ENCODE measurements at regions not wholly inside any gene's neighbourhood (a gene's known extent, or its start where the extent isn't known, plus 50 kb on each side); places are given as distances from the start of the nearest gene placed in this dataset.

GRCh38 chr21:22898051-22898665 lies 1899.9 kb downstream of the NCAM2 start:
- Histone ChIP-seq H3K36me3 (peaks cover 17% of the 10 kb centered on the region; the same call in 1 of the 2 replicates), H3K4me1 (peaks cover 6% of the 10 kb centered on the region; the same call in 1 of the 2 replicates), H3K4me3 (no peak overlapping the region), H3K27me3 (no peaks in the 10 kb centered on the region), H3K27ac (no peak overlapping the region), H4K20me1 (no peaks in the 10 kb centered on the region), H3K9me3 (peaks cover 17% of the 10 kb centered on the region), H3K9ac (no peak overlapping the region), H3K4me2 (no peak overlapping the region)
- no peak for TF ChIP-seq Cebpa-rat (IDR thresholded peaks at IDR 0.05)

GRCh38 chr21:22900490-22900889 lies 1902.3 kb downstream of the NCAM2 start:
- no peak for TF ChIP-seq Cebpa-rat (IDR thresholded peaks at IDR 0.05)
- Histone ChIP-seq H3K27ac (no peak overlapping the region), H3K4me2 (no peak overlapping the region)

GRCh38 chr21:22903851-22904250 lies 1905.6 kb downstream of the NCAM2 start:
- Histone ChIP-seq H4K20me1 (no peaks in the 10 kb centered on the region), H3K27me3 (no peaks in the 10 kb centered on the region), H3K9me3 (0 out of 2 replicates have a peak, but pooled peaks cover 7% of the 10 kb centered on the region), H3K4me1 (no peaks in the 10 kb centered on the region), H3K36me3 (peaks cover 2% of the 10 kb centered on the region; the same call in 1 of the 2 replicates), H3K9ac (no peak overlapping the region), H3K4me3 (no peak overlapping the region), H3K27ac (no peak overlapping the region), H3K4me2 (no peak overlapping the region)
- TF ChIP-seq Cebpa-rat (IDR thresholded peaks at IDR 0.05) = no peak

More at GRCh38 chr21:22900490-22900889, 1902.3 kb downstream of the NCAM2 start:
- Histone ChIP-seq H4K20me1 (no peaks in the 10 kb centered on the region), H3K4me1 (no peaks in the 10 kb centered on the region), H3K27me3 (no peaks in the 10 kb centered on the region), H3K9ac (no peak overlapping the region), H3K9me3 (peaks cover 17% of the 10 kb centered on the region), H3K36me3 (peaks cover 17% of the 10 kb centered on the region; the same call in 1 of the 2 replicates), H3K4me3 (no peak overlapping the region)

GRCh38 chr21:22904385-22904784 lies 1906.2 kb downstream of the NCAM2 start:
- no peak for TF ChIP-seq Cebpa-rat (IDR thresholded peaks at IDR 0.05)
- H3K36me3 ChIP-seq = no peaks in the 10 kb centered on the region

GRCh38 chr21:22925032-22925431 lies 1926.8 kb downstream of the NCAM2 start:
- no peaks in the 10 kb centered on the region for H3K4me1 ChIP-seq
- no peak for TF ChIP-seq Cebpa-rat (IDR thresholded peaks at IDR 0.05)
- no peaks in the 10 kb centered on the region for H3K27me3 ChIP-seq

More at GRCh38 chr21:22904385-22904784, 1906.2 kb downstream of the NCAM2 start:
- Histone ChIP-seq H3K4me3 (no peak overlapping the region), H3K9me3 (0 out of 2 replicates have a peak, but pooled peaks cover 7% of the 10 kb centered on the region), H4K20me1 (no peaks in the 10 kb centered on the region), H3K27ac (no peak overlapping the region), H3K27me3 (no peaks in the 10 kb centered on the region), H3K4me1 (no peaks in the 10 kb centered on the region), H3K4me2 (no peak overlapping the region), H3K9ac (no peak overlapping the region)

GRCh38 chr21:22927469-22927868 lies 1929.3 kb downstream of the NCAM2 start:
- H4K20me1 ChIP-seq = no peaks in the 10 kb centered on the region
- no peak overlapping the region for H3K4me2 ChIP-seq
- H3K4me1 ChIP-seq = no peaks in the 10 kb centered on the region
- H3K9ac ChIP-seq = no peak overlapping the region
- peaks cover 17% of the 10 kb centered on the region for H3K36me3 ChIP-seq
- no peak overlapping the region for H3K4me3 ChIP-seq
- TF ChIP-seq Cebpa-rat (IDR thresholded peaks at IDR 0.05) = no peak
- H3K27me3 ChIP-seq = no peaks in the 10 kb centered on the region
- peaks cover 37% of the 10 kb centered on the region for H3K9me3 ChIP-seq
- no peak overlapping the region for H3K27ac ChIP-seq

More at GRCh38 chr21:22925032-22925431, 1926.8 kb downstream of the NCAM2 start:
- H3K4me3 ChIP-seq = no peak overlapping the region
- peaks cover 14% of the 10 kb centered on the region for H3K36me3 ChIP-seq
- no peak overlapping the region for H3K27ac ChIP-seq
- H4K20me1 ChIP-seq = no peaks in the 10 kb centered on the region
- no peak overlapping the region for H3K4me2 ChIP-seq
- H3K9ac ChIP-seq = no peak overlapping the region
- peaks cover 34% of the 10 kb centered on the region for H3K9me3 ChIP-seq

- TF ChIP-seq Cebpa-rat (IDR thresholded peaks at IDR 0.05) = no peak
- no peaks in the 10 kb centered on the region for H3K27me3 ChIP-seq
- no peak overlapping the region for H3K9ac ChIP-seq
- peaks cover 40% of the 10 kb centered on the region for H3K9me3 ChIP-seq
- H3K36me3 ChIP-seq = peaks cover 29% of the 10 kb centered on the region
- H3K4me1 ChIP-seq = peaks cover 2% of the 10 kb centered on the region
- H3K4me3 ChIP-seq = no peak overlapping the region
- no peaks in the 10 kb centered on the region for H4K20me1 ChIP-seq
- H3K4me2 ChIP-seq = no peak overlapping the region
- no peak overlapping the region for H3K27ac ChIP-seq
Observed at GRCh38 chr21:22941779-22942490, 1943.7 kb downstream of the NCAM2 start.

GRCh38 chr21:22955559-22955958 lies 1957.3 kb downstream of the NCAM2 start:
- H3K9me3 ChIP-seq = peaks cover 38% of the 10 kb centered on the region
- H3K9ac ChIP-seq = no peak overlapping the region

GRCh38 chr21:22961258-22961657 lies 1963.0 kb downstream of the NCAM2 start:
- peaks cover 5% of the 10 kb centered on the region; the same call in 1 of the 2 replicates for H3K36me3 ChIP-seq
- peak overlapping the region; percentile 99 for H3K27ac ChIP-seq
- H3K9ac ChIP-seq = peak overlapping the region; percentile 96
- peaks cover 38% of the 10 kb centered on the region for H3K4me1 ChIP-seq
- H3K4me2 ChIP-seq = peak overlapping the region; percentile 91
- 0 out of 2 replicates have a peak overlapping the region, but pooled peaks have one; percentile 68 for H3K4me3 ChIP-seq
- no peaks in the 10 kb centered on the region for H3K27me3 ChIP-seq
- TF ChIP-seq Cebpa-rat (IDR thresholded peaks at IDR 0.05) = no peak
- H4K20me1 ChIP-seq = no peaks in the 10 kb centered on the region
- H3K9me3 ChIP-seq = peaks cover 27% of the 10 kb centered on the region

More at GRCh38 chr21:22955559-22955958, 1957.3 kb downstream of the NCAM2 start:
- Histone ChIP-seq H3K4me2 (no peak overlapping the region), H3K4me1 (peaks cover 8% of the 10 kb centered on the region), H4K20me1 (no peaks in the 10 kb centered on the region), H3K36me3 (peaks cover 19% of the 10 kb centered on the region), H3K4me3 (no peak overlapping the region), H3K27ac (no peak overlapping the region), H3K27me3 (no peaks in the 10 kb centered on the region)
- no peak for TF ChIP-seq Cebpa-rat (IDR thresholded peaks at IDR 0.05)
